ENCODE measurements at regions not wholly inside any gene's neighbourhood (a gene's known extent, or its start where the extent isn't known, plus 50 kb on each side); places are given as distances from the start of the nearest gene placed in this dataset.

- no peak for DNase-seq
Observed at GRCh38 chr1:244352156-244352830, 99.4 kb downstream of the ADSS2 start.

DNA sequence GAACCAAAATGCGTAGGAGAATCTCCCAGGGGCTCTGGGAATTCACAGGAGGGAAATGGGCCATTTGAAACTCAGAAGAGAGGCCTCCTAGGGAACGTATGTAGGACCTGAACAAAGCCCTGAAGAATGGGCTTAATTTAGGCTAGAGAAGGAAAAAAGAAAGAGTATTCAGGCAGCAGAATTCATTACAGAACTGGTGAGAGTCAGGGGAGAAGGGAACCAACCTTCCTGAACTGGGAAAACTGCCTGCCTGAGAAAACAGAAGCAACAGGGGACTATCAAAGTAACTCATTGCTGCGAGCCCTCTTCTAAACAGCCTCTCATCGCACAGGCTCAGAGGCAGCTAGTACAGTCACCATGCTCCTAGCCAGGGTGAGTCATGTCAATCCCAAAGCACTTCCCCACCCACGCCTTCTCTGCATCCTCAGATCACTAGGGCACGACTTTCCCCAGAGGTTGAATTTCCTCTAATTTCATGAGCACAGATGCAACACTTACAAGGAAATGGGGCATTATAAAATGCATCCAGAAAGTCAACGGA, 98.1 kb downstream of the ADSS2 start:
- peak; percentile 19 to 48 for DNase-seq

DNA sequence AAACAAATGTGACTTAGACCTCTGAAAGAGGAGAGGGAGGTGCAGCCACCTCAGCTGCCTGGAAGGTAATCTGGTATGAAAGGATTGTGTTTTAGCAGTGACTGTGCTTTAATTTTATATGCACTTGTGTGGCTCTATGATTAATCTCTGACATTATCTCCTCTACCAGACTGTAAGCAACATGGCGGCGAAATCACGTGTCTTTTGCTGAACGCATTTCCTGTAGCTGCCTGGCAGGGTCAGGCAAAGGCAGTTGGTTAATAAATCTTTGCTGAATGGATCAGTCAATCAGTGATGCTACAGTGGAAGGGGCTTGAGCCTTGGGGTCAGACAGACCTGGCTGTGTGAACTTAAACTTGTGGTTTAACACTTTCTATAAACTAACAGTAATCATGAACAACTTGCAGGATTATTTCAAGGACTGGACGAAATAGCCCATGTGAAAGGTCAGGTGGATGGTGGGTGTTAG, 96.9 kb downstream of the ADSS2 start:
- DNase-seq = no peak

DNA sequence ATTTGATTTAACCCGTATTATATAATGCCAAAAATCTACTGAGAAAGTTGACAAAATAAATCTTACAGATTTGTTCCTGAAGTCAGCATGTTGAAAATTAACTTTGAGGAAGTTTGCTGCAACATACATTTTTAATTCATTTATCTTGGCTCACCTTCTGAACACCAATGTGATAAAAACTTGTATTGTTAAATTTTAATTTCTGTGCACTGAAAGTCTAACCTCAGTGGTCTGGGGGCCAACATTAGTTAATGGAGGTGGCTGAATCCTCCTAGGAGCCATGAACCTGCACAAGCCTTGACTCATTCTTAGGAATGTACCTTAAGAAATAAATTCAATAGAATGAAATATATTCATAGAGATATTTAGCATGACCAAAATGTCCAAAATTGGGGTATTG, 95.3 kb downstream of the ADSS2 start:
- no peak for DNase-seq
